H1 (cell line): ENCODE measurements at regions not wholly inside any gene's neighbourhood (a gene's known extent, or its start where the extent isn't known, plus 50 kb on each side); places are given as distances from the start of the nearest gene placed in this dataset.

Experiments
- CHD7 ChIP-seq: fragments of 300-600 bp; sonication (generic); IDR thresholded peaks from 2 replicates; pipeline ENCODE4 v1.7.1; 2012; ENCODE audit warnings: low read length, moderate library complexity, mild to moderate bottlenecking, inconsistent platforms; ENCODE audit not compliant: insufficient replicate concordance
- RXRA ChIP-seq: IDR thresholded peaks from 2 replicates; pipeline ENCODE4 v1.6.1; 2011; ENCODE audit warnings: low read depth, mild to moderate bottlenecking, low read length, moderate library complexity; ENCODE audit not compliant: insufficient read depth

GRCh38 chr13:34371108-34371507 is 553.2 kb downstream of the RFC3 start (continued):
- no peak for TF ChIP-seq RXRA
- no peak for TF ChIP-seq CHD7
- TF ChIP-seq, all 59 proteins: peak for 0
